SIG-M5 treated with dmso at 0.1 percent for 504 hours (cell line): ENCODE measurements at regions not wholly inside any gene's neighbourhood (a gene's known extent, or its start where the extent isn't known, plus 50 kb on each side); places are given as distances from the start of the nearest gene placed in this dataset.

Experiments
- DNase-seq: peaks from one replicate; lab custom pipeline; 2025; ENCODE audit not compliant: unreplicated experiment; lab: John Stamatoyannopoulos, UW

- DNase-seq: no peak
Measured at GRCh38 chr10:128823201-128823600, 643.8 kb upstream of the MGMT start.

- DNase-seq: no peak
Measured at GRCh38 chr10:128825626-128826025, 641.4 kb upstream of the MGMT start.

- no peak for DNase-seq
Measured at GRCh38 chr10:128833671-128834070, 633.4 kb upstream of the MGMT start.

GRCh38 chr10:128835361-128835760, 631.7 kb upstream of the MGMT start:
- no peak for DNase-seq

- no peak for DNase-seq
Measured at GRCh38 chr10:128837478-128837877, 629.6 kb upstream of the MGMT start.

GRCh38 chr10:128839134-128839533, 627.9 kb upstream of the MGMT start:
- no peak for DNase-seq

- DNase-seq: no peak
Measured at GRCh38 chr10:128839701-128840100, 627.3 kb upstream of the MGMT start.

- no peak for DNase-seq
Measured at GRCh38 chr10:128843972-128844371, 623.1 kb upstream of the MGMT start.

- no peak for DNase-seq
Measured at GRCh38 chr10:128846927-128847326, 620.1 kb upstream of the MGMT start.

GRCh38 chr10:128848810-128849209, 618.2 kb upstream of the MGMT start:
- no peak for DNase-seq

- DNase-seq: no peak
Measured at GRCh38 chr10:128850647-128851046, 616.4 kb upstream of the MGMT start.

- no peak for DNase-seq
Measured at GRCh38 chr10:128851281-128851680, 615.8 kb upstream of the MGMT start.

- DNase-seq: no peak
Measured at GRCh38 chr10:128851726-128852125, 615.3 kb upstream of the MGMT start.

GRCh38 chr10:128852449-128852848, 614.6 kb upstream of the MGMT start:
- DNase-seq: no peak

- no peak for DNase-seq
Measured at GRCh38 chr10:128852902-128853301, 614.1 kb upstream of the MGMT start.

GRCh38 chr10:128853537-128853936, 613.5 kb upstream of the MGMT start:
- no peak for DNase-seq

- DNase-seq: no peak
Measured at GRCh38 chr10:128854204-128854603, 612.8 kb upstream of the MGMT start.

GRCh38 chr10:128854963-128855362, 612.1 kb upstream of the MGMT start:
- no peak for DNase-seq

GRCh38 chr10:128855618-128856428, 611.2 kb upstream of the MGMT start:
- no peak for DNase-seq

- peak; percentile 1 for DNase-seq
Measured at GRCh38 chr10:128859738-128860386, 607.2 kb upstream of the MGMT start.

GRCh38 chr10:128860574-128860973, 606.5 kb upstream of the MGMT start:
- no peak for DNase-seq

GRCh38 chr10:128861018-128861901, 605.8 kb upstream of the MGMT start:
- no peak for DNase-seq
